IMR-90 (cell line): ENCODE measurements at regions not wholly inside any gene's neighbourhood (a gene's known extent, or its start where the extent isn't known, plus 50 kb on each side); places are given as distances from the start of the nearest gene placed in this dataset.

Experiments used
- ATAC-seq: fragments of 200-7000 bp; cut with Tn5 transposase; 2 replicates; pipeline ENCODE4 v1.9.1; 2020; ENCODE audit warnings: low read depth, mild to moderate bottlenecking, moderate library complexity
- BruUV-seq: library from RNA; stranded (reverse); fragments of 400-500 nt; replicated peaks from 2 replicates; lab custom pipeline; 2021; lab: Mats Ljungman, UMichigan
- CTCF ChIA-PET: fragments of 300-600 bp; formaldehyde crosslinking; extraction: SDS; loops from one replicate; lab custom pipeline; 2021; ENCODE audit warnings: antibody characterized with exemption; lab: Yijun Ruan, JAX
- POLR2A ChIA-PET: fragments of 300-600 bp; sonication (Branson Sonifier 250); formaldehyde crosslinking; loops from one replicate; lab custom pipeline; 2022; ENCODE audit warnings: antibody characterized with exemption; ENCODE audit not compliant: unreplicated experiment; lab: Charles Lee
- DNase-seq: peaks from one replicate; pipeline ENCODE4 v3.0.0; 2013
- H2AFZ ChIP-seq: replicated peaks from 2 replicates; pipeline ENCODE3; 2013; ENCODE audit warnings: low read length, mild to moderate bottlenecking; ENCODE audit not compliant: poor library complexity
- H2AK5ac ChIP-seq: 2 replicates; pipeline ENCODE4 v1.6.1; 2013; ENCODE audit warnings: low read depth, low read length, inconsistent platforms
- H2AK9ac ChIP-seq: replicated peaks from 2 replicates; pipeline ENCODE3; 2013; ENCODE audit warnings: mild to moderate bottlenecking, low read depth, low read length, moderate library complexity; ENCODE audit not compliant: poor library complexity
- H2BK120ac ChIP-seq: 2 replicates; pipeline ENCODE4 v1.6.1; 2013; ENCODE audit warnings: low read depth, low read length, inconsistent platforms
- H2BK15ac ChIP-seq: 3 replicates; pipeline ENCODE4 v1.6.1; 2013; ENCODE audit warnings: low read depth, low read length, inconsistent platforms
- H2BK20ac ChIP-seq: 2 replicates; pipeline ENCODE4 v1.6.1; 2013; ENCODE audit warnings: low read depth, mild to moderate bottlenecking, inconsistent platforms, low read length, moderate library complexity
- H2BK5ac ChIP-seq: 2 replicates; pipeline ENCODE4 v1.6.1; 2013; ENCODE audit warnings: mild to moderate bottlenecking, low read depth, low read length, inconsistent platforms; ENCODE audit not compliant: poor library complexity, severe bottlenecking
- H3K14ac ChIP-seq: replicated peaks from 2 replicates; pipeline ENCODE4 v1.6.1; 2013; ENCODE audit warnings: low read depth, low read length, inconsistent platforms
- H3K18ac ChIP-seq: 2 replicates; pipeline ENCODE4 v1.6.1; 2013; ENCODE audit warnings: low read depth, low read length, control low read depth
- H3K23ac ChIP-seq: 2 replicates; pipeline ENCODE4 v1.6.1; 2013; ENCODE audit warnings: low read depth, low read length, inconsistent platforms
- H3K27ac ChIP-seq: 2 replicates; pipeline ENCODE4 v1.5.1; 2013; ENCODE audit warnings: mild to moderate bottlenecking, control low read depth, low read length; ENCODE audit not compliant: insufficient read depth
- H3K27me3 ChIP-seq: 2 replicates; pipeline ENCODE4 v1.6.1; 2013; ENCODE audit warnings: low read length; ENCODE audit not compliant: control insufficient read depth, insufficient read depth
- H3K36me3 ChIP-seq: 2 replicates; pipeline ENCODE4 v1.6.1; 2013; ENCODE audit warnings: low read length, mixed read lengths; ENCODE audit not compliant: control insufficient read depth, insufficient read depth
- H3K4ac ChIP-seq: 2 replicates; pipeline ENCODE4 v1.6.1; 2013; ENCODE audit warnings: low read depth, low read length, inconsistent platforms
- H3K4me1 ChIP-seq: 2 replicates; pipeline ENCODE4 v1.6.1; 2013; ENCODE audit warnings: low read length, mixed read lengths; ENCODE audit not compliant: control insufficient read depth, insufficient read depth
- H3K4me2 ChIP-seq: 2 replicates; pipeline ENCODE4 v1.6.1; 2013; ENCODE audit warnings: low read depth, mild to moderate bottlenecking, control low read depth, low read length, moderate library complexity
- H3K4me3 ChIP-seq: 2 replicates; pipeline ENCODE4 v1.5.1; 2013; ENCODE audit warnings: low read depth, mild to moderate bottlenecking, control low read depth, low read length, moderate library complexity; ENCODE audit not compliant: insufficient read depth
- H3K56ac ChIP-seq: 2 replicates; pipeline ENCODE4 v1.6.1; 2013; ENCODE audit warnings: low read length, inconsistent platforms; ENCODE audit not compliant: insufficient read depth; ENCODE audit errors: extremely low read depth
- H3K79me1 ChIP-seq, 2 experiments: 2 replicates each; pipeline ENCODE4 v1.6.1; 2013; ENCODE audit warnings: low read length in 2 of 2, inconsistent platforms in 1 of 2, low read depth in 1 of 2
- H3K9ac ChIP-seq: 2 replicates; pipeline ENCODE4 v1.6.1; 2013; ENCODE audit warnings: low read depth, low read length, control low read depth
- H3K9me1 ChIP-seq: 2 replicates; pipeline ENCODE4 v1.6.1; 2013; ENCODE audit warnings: low read length, inconsistent platforms; ENCODE audit not compliant: insufficient read depth
- H3K9me3 ChIP-seq: 2 replicates; pipeline ENCODE4 v1.6.1; 2013; ENCODE audit warnings: low read length; ENCODE audit not compliant: control insufficient read depth, insufficient read depth
- H4K20me1 ChIP-seq: 2 replicates; pipeline ENCODE4 v1.6.1; 2013; ENCODE audit warnings: low read length, inconsistent platforms; ENCODE audit not compliant: insufficient read depth
- H4K5ac ChIP-seq: 2 replicates; pipeline ENCODE4 v1.6.1; 2013; ENCODE audit warnings: mild to moderate bottlenecking, low read depth, low read length, control low read depth
- H4K8ac ChIP-seq, 2 experiments: 2 replicates each; pipeline ENCODE4 v1.6.1; 2013; ENCODE audit warnings: low read depth in 2 of 2, low read length in 2 of 2, control low read depth in 1 of 2, inconsistent platforms in 1 of 2
- H4K91ac ChIP-seq: 2 replicates; pipeline ENCODE4 v1.6.1; 2013; ENCODE audit warnings: low read depth, low read length, inconsistent platforms; ENCODE audit not compliant: insufficient read depth
- BHLHE40 ChIP-seq: fragments of 150-350 bp; IDR thresholded peaks from 2 replicates; pipeline ENCODE4 v1.6.1; 2016; ENCODE audit warnings: mild to moderate bottlenecking, low read depth, low read length
- CEBPB ChIP-seq: IDR thresholded peaks from 2 replicates; pipeline ENCODE4 v1.6.1; 2012; ENCODE audit warnings: low read depth, low read length, improper control_type of control experiment
- CHD1 ChIP-seq: IDR thresholded peaks from 2 replicates; pipeline ENCODE4 v1.6.1; 2012; ENCODE audit warnings: low read depth, low read length, improper control_type of control experiment
- CTCF ChIP-seq: conservative IDR thresholded peaks from 2 replicates; pipeline ENCODE4 v1.5.1; 2012; ENCODE audit warnings: mild to moderate bottlenecking, low read depth, low read length, improper control_type of control experiment
- ELK1 ChIP-seq: fragments of 150-350 bp; IDR thresholded peaks from 2 replicates; pipeline ENCODE4 v1.6.1; 2016; ENCODE audit warnings: low read depth, mild to moderate bottlenecking, low read length, moderate library complexity, borderline replicate concordance
- FOS ChIP-seq: fragments of 150-350 bp; IDR thresholded peaks from 2 replicates; pipeline ENCODE4 v1.6.1; 2016; ENCODE audit warnings: low read depth, low read length
- MAFK ChIP-seq: IDR thresholded peaks from 2 replicates; pipeline ENCODE4 v1.6.1; 2012; ENCODE audit warnings: low read depth, low read length, improper control_type of control experiment
- MXI1 ChIP-seq: IDR thresholded peaks from 2 replicates; pipeline ENCODE4 v1.6.1; 2012; ENCODE audit warnings: low read depth, mild to moderate bottlenecking, low read length, moderate library complexity, borderline replicate concordance
- NFE2L2 ChIP-seq: fragments of 150-350 bp; IDR thresholded peaks from 2 replicates; pipeline ENCODE4 v1.6.1; 2016; ENCODE audit warnings: low read depth, mild to moderate bottlenecking, low read length
- RAD21 ChIP-seq: IDR thresholded peaks from 2 replicates; pipeline ENCODE4 v1.6.1; 2012; ENCODE audit warnings: low read length, improper control_type of control experiment
- RCOR1 ChIP-seq: IDR thresholded peaks from 2 replicates; pipeline ENCODE4 v1.6.1; 2012; ENCODE audit warnings: mild to moderate bottlenecking, low read length, improper control_type of control experiment; ENCODE audit not compliant: insufficient replicate concordance
- RFX5 ChIP-seq: IDR thresholded peaks from 2 replicates; pipeline ENCODE4 v1.8.0; 2012; ENCODE audit warnings: low read depth, mild to moderate bottlenecking, low read length, moderate library complexity
- USF2 ChIP-seq: fragments of 150-350 bp; IDR thresholded peaks from 2 replicates; pipeline ENCODE4 v1.6.1; 2017; ENCODE audit warnings: mild to moderate bottlenecking, antibody characterized with exemption, low read length, low read depth
- dilution Hi-C: fragments of 300-500 bp; cut with HindIII; formaldehyde crosslinking; loops from one replicate; pipeline ENCODE4 v1.14.3; 2018; ENCODE audit warnings: low sequenced_read_pairs; ENCODE audit not compliant: unreplicated experiment
- in situ Hi-C: fragments of 300-500 bp; cut with MboI; formaldehyde crosslinking; loops from 3 replicates; pipeline ENCODE4 v1.14.3; 2019; ENCODE audit warnings: low sequenced_read_pairs, inconsistent platforms, mixed read lengths
- intact Hi-C: fragments of 100-400 bp; cut with micrococcal nuclease; formaldehyde crosslinking; loops from 2 replicates; pipeline ENCODE4 v1.10.0; 2022

GRCh38 chr10:64881257-64881656 is 1360.1 kb downstream of the REEP3 start:
- Histone ChIP-seq H2BK20ac (no peak overlapping the region), H3K9me3 (peaks cover 6% of the 10 kb centered on the region), H3K56ac (no peak overlapping the region), H2BK15ac (no peak overlapping the region), H3K4ac (no peak overlapping the region), H3K4me3 (no peak overlapping the region), H4K5ac (no peak overlapping the region), H3K36me3 (no peaks in the 10 kb centered on the region), H3K27ac (no peak overlapping the region), H2BK120ac (no peak overlapping the region), H3K4me2 (no peak overlapping the region), H3K27me3 (no peaks in the 10 kb centered on the region), H4K20me1 (no peaks in the 10 kb centered on the region), H2AK9ac (no peak overlapping the region), H2AK5ac (no peak overlapping the region), H4K91ac (no peak overlapping the region), H3K79me1 (no peaks in the 10 kb centered on the region), H2AFZ (no peak overlapping the region), H3K9ac (no peak overlapping the region), H3K9me1 (no peaks in the 10 kb centered on the region), H3K4me1 (no peaks in the 10 kb centered on the region), H3K18ac (no peak overlapping the region), H2BK5ac (no peak overlapping the region), H3K14ac (no peak overlapping the region), H3K23ac (no peak overlapping the region), H4K8ac (no peak overlapping the region)
- no peak for ATAC-seq
- no peak for TF ChIP-seq RAD21
- no peak for TF ChIP-seq CEBPB
- TF ChIP-seq FOS = no peak
- no peak for TF ChIP-seq ELK1
- TF ChIP-seq BHLHE40 = no peak
- TF ChIP-seq CHD1 = no peak
- TF ChIP-seq USF2 = no peak
- TF ChIP-seq CTCF = no peak
- TF ChIP-seq NFE2L2 = no peak
- no peak for TF ChIP-seq RFX5
- no peak for TF ChIP-seq MXI1
- no peak for TF ChIP-seq MAFK
- TF ChIP-seq RCOR1 = no peak
- ChIA-PET POLR2A (no interaction called here), CTCF (no interaction called here)
- no TSS peak for BruUV-seq
- dilution Hi-C loops (no loop called here), in situ Hi-C loops (no loop called here), intact Hi-C loops (no loop called here)
- no peak for DNase-seq
